ENCODE measurements at regions not wholly inside any gene's neighbourhood (a gene's known extent, or its start where the extent isn't known, plus 50 kb on each side); places are given as distances from the start of the nearest gene placed in this dataset.
A peak's percentile ranks its signal among the peaks of the same experiment; 100 is the strongest.
"Not testable (repeated sequence)": the region's sequence is repeated elsewhere in the genome, so short reads cannot be mapped to it uniquely, and the experiment has no call there.

DNA sequence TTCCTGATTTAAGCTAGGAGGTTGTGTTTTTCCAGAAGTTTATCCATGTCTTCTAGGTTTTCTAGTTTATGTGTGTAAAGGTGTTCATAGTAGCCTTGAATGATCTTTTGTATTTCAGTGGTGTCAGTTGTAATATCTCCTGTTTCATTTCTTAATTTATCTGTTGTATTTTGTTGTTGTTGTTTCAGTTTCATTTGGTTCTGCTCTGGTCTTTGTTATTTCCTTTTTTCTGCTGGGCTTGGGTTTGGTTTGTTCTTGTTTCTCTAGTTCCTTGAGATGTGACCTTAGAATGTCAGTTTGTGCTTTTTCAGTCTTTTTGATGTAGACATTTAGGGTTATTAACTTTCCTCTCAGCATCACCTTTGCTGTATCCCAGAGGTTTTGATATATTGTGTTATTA is 62.8 kb downstream of the SCP2D1 start:
- not testable (repeated sequence) for DNase-seq

DNA sequence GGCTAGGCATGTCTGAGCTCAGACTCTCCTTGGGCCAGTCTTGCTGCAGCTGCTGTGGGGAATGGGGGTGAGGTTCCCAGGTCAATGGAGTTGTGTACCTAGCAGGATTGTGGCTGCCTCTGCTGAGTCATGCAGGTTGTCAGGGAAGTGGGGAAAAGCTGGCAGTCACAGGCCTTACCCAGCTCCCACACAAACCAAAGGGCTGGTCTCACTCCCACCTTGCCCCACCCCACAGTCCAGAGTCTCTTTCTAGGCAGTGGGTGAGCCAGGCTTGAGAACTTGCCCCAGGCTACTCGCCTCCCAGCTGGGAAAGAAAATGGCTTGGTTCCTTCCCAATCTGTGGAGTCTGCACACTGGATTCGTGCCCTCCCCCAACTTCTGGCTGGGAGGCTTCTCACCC is 65.7 kb downstream of the SCP2D1 start:
- no peak for DNase-seq

DNA sequence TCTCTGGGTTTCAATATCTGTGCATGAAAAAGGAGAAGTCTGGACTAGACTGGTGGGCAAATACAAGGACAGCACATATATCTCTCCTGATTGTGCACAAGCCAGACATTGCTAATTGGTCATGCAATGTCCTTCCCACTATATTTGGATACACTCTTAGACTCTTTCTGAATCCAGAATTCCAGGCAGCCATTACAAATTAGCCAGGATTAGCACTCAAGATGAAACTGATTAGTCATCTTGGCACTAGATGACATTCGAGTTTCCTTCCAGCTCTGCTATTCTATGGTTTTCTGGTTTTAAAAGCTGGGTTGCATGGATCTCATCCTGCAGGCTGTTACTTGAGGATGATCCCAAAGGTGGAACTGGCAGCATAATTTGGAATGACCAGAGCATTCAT is 73.2 kb downstream of the SCP2D1 start:
- DNase-seq: no peak

DNA sequence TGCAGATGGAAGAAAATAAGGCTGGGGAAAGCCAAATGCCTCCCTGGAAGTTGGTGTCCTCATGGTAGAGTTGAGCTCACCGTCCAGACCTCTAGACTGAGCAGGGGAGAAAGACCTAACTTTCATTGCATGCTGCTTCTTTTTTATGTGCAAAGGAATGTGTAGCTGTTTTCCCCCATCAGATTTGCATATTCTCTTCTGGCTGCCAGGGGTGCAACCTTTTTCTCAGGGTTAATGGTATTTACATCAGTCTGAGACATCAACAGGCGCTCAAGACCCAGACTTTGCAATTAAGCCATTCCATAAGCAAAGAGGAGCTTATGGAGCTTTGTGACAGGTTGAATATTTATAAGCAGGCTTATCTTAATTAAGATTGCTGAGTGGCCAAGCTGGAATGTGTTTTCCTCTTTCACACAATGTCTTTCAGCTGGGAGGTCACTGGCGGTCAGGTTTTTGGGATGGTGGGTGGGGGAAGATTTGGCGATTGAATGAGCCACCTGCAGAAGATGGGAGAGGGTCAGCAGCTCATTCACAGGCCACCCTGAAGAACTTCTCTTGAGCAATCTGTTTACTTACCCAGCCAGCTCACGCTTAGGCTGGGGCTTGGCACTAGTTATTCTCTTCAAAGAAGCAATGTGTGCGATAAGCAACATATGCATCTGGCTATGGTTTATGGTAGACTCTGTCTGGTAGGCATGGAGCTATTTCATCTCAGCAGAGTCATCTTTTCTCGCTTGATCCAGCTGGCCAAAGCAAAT is 88.6 kb downstream of the SCP2D1 start:
- no peak for DNase-seq

DNA sequence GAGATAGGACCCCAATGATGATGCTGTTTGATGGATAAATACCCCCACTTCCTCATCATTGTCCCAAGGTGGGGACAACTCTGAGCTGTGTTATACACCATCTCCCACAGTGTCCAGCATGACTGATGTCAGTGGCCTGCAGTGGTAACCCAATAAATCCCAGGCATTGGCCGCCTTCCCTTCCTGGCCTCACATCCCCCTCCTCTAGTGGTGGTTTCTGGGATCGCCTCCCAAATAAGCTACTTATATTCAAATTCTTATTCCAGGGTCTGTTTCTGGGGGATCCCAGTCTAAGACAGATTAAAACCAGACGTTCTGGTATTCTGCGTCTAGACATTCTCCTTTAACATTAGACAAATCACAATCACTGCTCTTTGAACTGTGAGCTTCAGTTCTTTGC is 90.6 kb downstream of the SCP2D1 start:
- no peak for DNase-seq

DNA sequence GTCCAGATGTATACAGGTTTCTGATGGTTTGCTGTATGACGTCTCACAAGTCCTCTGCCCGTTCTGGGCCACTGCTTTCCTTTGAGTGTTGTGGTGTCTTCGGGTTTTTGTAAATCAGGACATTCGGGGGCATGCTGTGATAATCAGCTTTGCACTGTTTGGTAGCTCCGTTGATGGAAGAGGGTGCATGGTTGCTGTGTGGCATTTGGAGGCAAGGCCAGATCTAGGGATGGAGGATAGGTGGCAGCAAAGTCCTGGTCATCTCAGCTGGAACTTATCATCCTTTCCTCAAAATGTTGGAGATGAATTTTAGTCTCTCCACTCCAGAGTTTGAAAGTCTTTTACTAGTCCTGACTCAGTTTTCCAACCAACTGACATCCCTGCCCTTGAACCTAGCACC is 91.0 kb downstream of the SCP2D1 start:
- no peak for DNase-seq

DNA sequence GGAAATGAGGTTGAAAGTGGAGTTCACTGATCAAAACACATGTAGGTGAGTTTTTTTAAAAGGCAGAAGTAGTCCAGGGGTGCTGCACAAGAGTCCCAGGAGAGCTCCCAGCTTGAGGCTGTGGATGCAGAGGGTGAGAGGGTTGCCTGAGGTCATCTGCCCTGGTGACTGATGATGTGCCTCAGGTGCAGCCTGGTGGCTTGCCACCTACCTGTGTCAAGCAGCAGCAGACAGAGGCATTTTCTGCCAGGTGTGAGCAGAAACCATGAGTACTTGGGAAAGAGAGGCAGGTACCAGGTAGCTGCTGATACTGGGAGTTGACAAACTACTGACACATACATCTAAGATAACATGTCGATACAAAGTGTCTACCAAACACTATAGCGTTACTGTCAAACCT is 92.5 kb downstream of the SCP2D1 start:
- DNase-seq: no peak

DNA sequence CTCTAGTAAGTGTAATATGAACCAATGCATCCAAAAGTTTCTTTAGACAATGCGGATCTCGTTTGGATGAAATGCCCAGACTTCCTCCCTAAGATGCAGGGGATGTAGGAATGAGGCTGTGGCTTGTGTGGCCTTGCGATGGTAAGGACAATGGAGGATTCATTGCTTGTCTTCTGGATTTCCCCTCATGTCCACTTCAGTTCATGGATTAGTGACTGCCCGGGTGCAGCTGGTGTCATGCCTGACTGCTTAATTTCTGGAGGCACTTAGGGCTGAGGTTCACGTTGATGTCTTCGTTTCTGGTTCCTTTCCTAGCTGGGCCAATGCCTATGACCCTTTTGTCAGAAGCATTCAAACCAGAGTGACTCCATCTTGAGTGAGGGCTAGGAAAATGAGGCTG is 93.8 kb downstream of the SCP2D1 start:
- DNase-seq: no peak

DNA sequence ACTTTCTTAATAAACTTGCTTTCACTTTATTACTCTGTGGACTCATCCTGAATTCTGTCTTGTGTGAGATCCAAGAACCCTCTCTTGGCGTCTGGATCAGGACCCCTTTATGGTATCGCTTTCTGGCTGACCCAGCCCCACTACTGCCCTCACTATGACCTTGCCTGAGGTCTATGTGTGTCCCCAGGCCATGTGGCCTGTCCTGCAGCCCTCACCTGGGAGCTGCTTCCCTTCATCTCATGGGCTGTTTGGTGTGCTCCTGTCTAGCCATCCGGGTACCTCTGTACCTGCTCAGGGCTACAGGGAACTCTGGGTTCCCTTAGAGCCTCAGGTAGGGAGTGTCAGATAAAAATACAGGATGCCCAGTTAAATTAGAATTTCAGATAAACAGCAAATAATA is 94.5 kb downstream of the SCP2D1 start:
- no peak for DNase-seq

DNA sequence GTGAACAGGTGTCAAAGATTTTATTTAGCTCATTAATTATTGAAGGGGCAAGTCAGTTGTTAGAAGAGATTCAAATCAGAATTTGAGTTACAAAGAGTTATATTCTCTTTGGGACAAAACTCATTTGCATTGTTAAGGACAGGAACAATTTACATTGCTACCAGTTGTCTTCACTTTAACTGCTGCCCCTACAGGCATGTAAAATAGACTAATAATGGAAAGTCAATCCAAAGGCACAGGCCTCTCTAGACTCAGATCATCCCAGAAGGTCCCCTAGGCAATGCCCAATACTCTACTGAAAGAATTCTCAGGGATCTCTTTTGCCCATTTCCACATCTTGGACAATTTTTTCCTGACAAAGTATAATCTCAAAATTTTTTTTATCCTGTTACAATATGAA is 95.7 kb downstream of the SCP2D1 start:
- DNase-seq: no peak

DNA sequence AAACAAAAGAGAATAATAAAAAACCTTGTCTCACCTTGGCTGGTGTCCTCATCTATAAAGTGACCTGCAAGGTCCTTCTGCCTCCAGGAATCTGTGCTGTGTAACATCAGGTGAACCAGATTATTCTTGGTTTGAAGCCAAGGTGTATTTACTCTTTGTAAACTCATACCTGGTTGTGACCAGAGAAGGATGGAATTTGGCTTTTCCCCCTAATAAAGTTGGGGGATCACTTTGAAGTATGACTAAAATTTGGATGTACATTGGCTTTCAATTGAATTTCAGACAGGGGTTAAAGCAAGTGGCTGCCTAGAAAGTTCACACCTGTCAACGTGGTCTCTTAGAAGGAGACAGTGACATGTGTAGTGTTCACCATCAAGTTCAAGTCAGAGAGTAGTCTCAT is 100.1 kb downstream of the SCP2D1 start:
- DNase-seq: no peak

DNA sequence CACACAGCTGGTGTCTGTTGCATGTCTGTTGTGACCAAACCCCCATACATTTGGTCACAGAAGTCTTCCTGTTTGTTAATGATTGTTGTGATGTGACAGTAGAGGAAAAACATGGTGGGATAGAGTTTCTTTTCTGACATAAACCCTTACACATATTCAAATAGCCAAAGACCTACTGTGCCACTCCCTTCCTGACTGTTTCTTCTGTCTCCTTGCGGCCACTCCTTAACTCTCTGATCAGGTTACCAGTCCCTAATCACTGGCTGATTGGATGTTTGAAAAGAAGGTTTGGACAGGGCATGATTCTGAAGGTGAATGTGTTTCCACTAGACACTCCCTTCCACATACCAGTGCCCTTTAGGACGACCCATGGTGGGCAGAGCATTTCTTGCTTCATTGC is 101.2 kb downstream of the SCP2D1 start:
- DNase-seq: no peak

DNA sequence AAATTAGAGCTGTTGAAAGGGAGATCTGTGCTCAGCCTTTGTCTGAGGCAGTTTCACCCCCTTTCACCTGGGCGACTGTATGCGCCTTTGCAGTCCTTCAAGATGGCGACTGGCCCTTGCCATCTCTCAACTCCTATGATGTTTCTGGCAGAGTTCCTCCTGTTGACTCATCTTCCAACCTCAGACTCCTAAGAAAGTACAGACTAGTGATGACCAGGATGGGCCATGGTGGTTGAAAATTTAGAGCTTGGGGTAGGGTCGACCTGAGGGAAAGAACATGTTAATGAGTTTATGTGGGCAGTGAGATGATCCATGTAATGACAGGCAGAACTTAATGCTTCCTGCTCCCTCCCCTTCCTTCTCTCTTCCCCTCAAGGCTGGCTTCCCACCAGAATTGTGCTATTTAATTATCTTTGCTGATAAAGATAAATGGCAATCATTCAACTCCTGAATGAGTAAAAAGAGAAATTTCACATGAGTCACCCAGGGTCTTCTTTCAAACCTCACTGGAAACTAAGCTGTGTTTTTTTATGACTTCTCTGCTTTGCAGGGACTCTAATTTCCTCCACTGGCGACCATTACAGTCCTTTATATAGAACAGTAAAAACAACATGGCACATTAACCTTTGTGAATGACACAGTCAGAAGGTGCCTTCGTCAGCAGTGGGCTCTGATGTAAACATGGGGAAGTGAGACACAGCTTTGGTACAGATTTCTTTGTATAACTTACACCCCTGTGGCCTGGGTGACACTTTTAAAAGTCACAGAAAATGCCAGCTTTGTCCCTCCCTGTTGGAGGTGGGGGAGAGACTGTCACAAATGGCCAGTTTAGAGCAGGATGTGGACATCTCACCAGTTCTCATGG is 103.5 kb downstream of the SCP2D1 start:
- DNase-seq: no peak

DNA sequence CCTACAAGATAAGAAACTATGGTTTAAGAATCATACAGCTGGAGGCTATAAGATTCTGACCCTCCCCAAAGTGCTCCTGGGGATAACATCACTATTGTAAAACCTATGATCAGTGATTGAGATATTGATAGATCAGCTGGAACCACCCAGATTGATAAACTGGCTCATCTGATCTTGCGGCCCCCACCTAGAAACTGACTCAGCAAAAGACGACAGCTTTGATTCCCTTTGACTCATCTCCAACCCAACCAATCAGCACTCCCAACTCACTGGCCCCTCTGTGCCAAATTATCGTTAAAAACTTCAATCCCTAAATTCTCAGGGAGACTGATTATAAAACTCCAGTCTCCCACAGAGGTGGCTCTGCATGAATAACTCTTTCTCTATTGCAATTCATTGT is 106.4 kb downstream of the SCP2D1 start:
- no peak for DNase-seq

DNA sequence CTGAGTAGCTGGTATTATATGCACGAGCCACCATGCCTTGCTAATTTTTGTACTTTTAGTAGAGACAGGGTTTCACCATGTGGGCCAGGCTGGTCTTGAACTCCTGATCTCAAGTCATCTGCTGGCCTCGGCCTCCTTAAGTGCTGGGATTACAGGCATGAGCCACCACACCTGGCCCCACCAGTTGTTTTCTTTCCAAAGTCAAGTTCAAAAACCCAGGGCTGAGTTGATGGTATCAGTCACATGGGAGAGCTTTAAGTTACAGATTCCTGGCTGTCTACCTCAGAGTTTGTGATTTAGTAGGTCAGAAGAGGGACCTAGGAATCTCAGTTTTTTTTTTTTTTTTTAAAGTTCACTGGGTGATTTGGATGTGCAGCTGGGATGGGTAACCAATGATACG is 107.7 kb downstream of the SCP2D1 start:
- DNase-seq: no peak

DNA sequence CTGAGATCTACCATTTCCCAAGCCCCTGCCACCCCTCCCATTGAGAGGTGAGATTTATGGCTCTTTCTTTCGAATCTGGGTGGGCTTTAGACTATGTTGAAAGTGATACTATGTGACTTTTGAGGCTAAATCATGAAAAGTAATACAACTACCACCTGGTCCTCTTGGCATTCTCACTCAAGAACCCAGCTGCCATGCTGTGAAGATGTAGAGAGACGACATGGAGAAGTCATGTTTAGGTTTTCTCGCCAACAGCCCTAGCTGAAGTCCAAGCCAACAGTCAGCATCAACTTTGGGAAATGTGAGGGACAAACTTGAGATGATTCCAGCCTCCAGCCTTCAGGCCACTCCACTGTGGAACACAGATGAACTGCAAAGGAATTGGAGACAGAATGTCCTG is 108.7 kb downstream of the SCP2D1 start:
- no peak for DNase-seq

DNA sequence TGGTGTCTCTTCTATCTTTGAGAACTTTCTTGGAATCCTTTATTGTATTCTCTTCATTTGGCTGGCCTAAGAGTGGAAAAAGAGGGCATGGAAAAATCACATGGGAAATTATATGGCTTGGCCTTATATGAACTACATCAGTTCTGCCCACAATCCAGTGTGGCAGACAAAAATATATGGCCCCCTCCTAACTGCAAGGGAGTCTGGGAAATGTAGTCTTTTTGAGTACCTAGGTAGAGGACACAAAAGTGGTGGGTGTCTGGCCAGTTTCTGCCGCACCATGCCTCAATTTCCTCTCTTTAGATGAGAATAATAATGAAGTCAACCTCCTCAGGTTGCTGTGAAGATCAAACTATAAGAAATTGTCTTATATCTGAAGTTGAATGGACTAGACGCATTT is 109.3 kb downstream of the SCP2D1 start:
- no peak for DNase-seq

DNA sequence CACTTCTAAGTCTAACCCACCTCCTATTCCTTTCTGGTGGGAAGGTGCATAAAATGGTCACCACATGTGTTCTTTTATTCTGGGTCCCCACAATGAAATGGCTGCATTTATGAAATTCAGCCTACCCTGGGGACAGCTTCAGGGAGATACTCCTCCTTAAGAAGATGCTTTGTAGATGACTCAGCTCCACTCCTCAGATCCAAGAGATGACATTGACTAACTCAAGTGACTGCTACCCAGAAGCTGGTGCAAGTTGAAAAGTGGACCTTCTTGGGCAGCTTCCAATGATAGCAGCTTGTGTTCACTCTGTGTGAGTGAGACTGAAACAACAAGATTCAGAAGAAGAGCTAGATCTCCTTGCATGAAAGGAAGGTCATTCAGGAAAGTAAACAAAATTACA is 113.4 kb downstream of the SCP2D1 start:
- DNase-seq: peak; percentile 3

DNA sequence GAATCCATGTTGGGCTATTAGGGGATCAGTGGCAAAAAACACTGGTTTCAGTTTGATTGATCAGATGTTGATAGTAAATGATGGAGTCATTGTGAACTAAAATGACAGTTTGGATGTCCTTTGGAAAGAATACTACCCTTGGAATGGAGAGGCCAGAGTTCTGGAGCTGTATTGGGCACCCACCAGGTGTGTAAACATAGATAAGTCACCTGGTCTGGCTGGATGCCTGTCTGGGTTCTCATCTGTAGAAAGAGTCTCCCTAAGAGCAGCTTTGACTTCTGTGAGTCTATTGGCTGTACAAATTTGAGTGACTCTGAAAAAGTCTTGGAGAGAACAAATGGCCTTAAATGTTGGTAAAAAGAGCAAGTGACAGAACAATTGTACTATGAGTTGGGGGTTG is 115.0 kb downstream of the SCP2D1 start:
- peak; percentile 70 for DNase-seq

DNA sequence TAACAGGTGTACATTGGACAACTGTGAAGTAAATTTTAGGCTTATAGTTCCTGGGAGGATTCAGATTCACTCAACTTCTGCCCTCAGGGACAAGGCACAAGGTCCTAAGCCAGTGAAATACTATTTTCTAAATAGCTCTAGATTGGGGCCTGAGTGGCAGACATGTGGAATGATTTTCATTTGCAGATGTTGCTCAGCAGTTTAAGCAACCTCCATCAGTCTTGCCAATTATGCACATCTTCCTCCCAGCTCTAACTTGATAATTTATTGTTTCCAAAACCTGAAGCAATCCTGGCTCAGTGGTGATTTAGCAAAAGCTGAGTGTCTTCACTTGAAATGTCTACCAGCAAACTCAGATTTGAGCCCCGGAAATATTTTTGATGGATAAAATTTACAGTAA is 116.2 kb downstream of the SCP2D1 start:
- DNase-seq: no peak

DNA sequence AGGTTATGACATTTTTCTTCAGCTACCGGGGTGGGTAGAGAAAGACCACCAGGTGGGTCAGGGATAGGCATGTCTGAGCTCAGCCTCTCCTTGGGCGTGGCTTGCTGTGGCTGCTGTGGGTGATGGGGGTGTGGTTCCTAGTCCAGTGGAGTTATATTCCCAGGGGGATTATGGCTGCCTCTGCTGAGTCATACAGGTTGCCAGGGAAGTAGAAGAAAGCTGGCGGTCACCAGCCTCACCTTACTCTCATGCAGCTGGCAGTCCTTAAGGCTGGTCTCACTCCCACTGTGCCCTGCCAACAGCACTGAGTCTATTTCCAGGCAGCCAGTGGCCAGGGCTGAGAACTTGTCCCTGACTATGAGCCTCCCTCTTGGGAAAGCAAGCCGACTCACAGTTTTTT is 130.0 kb downstream of the SCP2D1 start:
- no peak for DNase-seq

DNA sequence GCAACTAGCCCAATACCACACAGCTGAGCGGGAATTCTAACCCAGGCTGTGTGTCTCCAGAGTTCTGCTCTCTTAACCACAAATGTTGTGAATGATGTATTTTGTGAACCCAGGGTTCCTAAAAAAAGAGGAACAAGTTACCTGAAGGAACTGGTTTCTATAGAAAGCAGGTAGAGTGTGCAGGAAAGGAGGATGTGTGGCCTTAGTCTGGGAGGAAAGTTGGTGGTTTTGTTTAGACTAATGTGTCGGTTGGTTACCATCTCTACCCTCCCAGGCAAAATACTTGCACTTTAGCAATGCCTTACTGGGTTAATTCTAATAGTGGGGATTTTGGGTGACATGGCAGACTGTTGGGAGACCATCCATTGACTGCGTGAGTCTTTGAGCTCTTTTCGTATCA is 143.3 kb downstream of the SCP2D1 start:
- DNase-seq: no peak

DNA sequence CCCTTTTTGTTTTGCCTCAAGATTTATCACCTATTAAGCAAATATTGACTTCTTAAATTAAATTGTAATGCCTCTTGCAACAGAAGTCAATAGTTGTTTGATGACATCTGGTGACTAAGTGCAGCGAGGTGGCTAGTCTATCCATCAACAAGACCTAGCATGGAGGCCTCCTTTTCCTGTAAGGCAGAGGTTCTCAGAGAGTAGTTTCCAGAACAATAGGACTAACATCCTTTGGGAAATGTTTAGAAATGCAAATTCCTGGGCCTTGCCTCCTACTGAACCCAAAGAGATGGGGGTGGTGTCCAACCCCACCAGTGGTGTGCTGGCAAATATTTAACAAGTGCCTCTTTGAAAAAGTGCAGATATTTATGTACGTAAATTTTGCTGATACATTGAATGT is 143.7 kb downstream of the SCP2D1 start:
- no peak for DNase-seq

DNA sequence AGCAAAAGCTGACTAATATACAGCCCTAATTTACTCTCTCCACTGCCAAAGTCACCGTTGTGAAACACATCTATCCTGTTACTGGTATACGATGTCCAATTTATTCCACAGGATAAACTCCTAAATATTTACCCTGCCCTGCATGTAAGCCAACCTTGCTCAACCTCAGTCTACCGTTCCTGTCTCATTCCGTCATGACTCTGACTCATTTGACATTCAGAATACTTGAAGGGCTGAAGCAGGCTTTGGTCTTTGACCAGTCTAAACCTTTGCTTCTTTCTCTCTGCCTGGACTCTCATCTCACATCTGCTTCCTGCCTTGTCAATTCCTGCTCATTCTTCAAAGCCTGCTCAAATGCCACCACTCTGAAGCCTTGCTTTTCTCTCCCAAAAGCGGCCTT is 157.5 kb downstream of the SCP2D1 start:
- no peak for DNase-seq

DNA sequence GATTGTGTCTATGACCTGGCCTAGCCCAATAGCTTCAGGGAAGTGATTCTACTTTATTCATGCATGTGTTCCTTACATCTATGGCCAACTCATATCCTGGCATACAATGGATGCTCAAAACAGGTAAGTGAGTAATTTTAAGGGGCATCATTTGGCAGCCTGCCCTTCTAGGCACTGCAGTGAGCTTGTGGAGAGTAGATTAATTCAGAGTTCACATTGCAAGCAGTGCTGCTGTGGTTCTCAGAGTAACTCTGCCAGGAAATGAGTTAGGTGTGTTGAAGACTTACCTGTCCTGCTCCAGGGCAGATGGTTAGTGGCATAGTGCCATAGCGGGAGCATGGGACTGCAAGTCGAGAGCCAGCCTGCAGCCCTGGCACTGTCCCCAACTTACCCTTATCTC is 158.0 kb downstream of the SCP2D1 start:
- peak; percentile 71 for DNase-seq

Measured in NCI-H2029 (cell line).